ENCODE measurements at regions not wholly inside any gene's neighbourhood (a gene's known extent, or its start where the extent isn't known, plus 50 kb on each side); places are given as distances from the start of the nearest gene placed in this dataset.

DNA sequence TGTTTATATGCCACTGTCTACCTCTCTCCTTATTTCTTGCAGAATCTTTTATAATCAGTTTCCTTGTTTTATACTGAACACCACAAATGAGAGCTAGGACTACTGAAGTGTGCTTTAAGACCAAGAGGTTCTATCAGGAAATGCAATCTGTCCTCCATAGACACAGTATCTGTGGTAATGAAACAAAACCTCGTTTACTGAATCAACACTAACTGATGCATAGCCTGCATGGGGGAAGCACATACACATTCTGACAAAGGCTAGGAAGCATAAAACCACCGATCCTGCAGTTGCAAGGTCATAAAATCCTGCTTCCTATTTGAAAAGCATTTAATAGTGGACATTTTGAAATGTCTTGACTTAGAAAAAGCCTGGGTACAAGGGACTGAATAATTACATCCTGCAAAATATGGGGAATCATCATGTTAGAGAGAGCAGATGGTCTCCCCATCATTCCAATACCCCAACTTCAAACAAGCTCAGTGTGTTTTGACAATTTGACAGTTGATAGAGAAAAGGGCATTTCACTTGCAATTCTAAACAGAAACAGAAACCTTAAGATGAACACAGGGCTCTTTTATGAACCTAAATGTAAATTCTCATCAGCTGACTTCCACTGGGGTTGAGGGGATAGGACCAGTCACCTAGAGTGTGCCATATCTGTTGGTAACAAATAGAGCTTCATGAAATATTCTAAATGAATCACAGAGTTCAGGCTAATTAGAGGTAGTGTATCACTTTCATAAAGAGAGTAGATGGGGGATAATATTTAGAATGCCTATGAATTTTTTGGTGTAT lies 1845.6 kb upstream of the PIK3C3 start (continued):
- TF ChIP-seq JUN (IDR thresholded peaks at IDR 0.05; ENCODE audit: low read depth, low read length) (no peak), NANOG (IDR thresholded peaks at IDR 0.05; ENCODE audit: insufficient read depth, low read depth, low read length, poor library complexity, severe bottlenecking) (no peak), JUND (IDR thresholded peaks at IDR 0.05; ENCODE audit: low read length) (no peak), CBX5 (IDR thresholded peaks at IDR 0.05; ENCODE audit: low read depth, low read length) (no peak), RFX5 (IDR thresholded peaks at IDR 0.05; ENCODE audit: borderline replicate concordance, low read depth, low read length) (no peak), RXRA (IDR thresholded peaks at IDR 0.05; ENCODE audit: insufficient read depth, low read depth, low read length) (no peak), FOSL1 (IDR thresholded peaks at IDR 0.05; ENCODE audit: insufficient read depth, low read depth, low read length) (no peak)

All from H1 (cell line).